Activated CD8-positive, alpha-beta T cell treated with anti-CD3 and anti-CD28 coated beads for 36 hours (primary cell): ENCODE measurements at regions not wholly inside any gene's neighbourhood (a gene's known extent, or its start where the extent isn't known, plus 50 kb on each side); places are given as distances from the start of the nearest gene placed in this dataset.

Experiments used
- ATAC-seq: fragments of 200-7000 bp; cut with Tn5 transposase; one replicate; pipeline ENCODE4 v1.10.0; 2021; ENCODE audit warnings: mild to moderate bottlenecking, moderate library complexity
- CTCF ChIA-PET: fragments of 350-600 bp; sonication (Branson Sonifier 250); formaldehyde crosslinking; loops from one replicate; lab custom pipeline; 2021; ENCODE audit warnings: antibody characterized with exemption; lab: Charles Lee
- POLR2A ChIA-PET: fragments of 350-600 bp; sonication (Branson Sonifier 250); formaldehyde crosslinking; loops from one replicate; lab custom pipeline; 2021; ENCODE audit warnings: antibody characterized with exemption; lab: Charles Lee
- DNase-seq: peaks from one replicate; pipeline ENCODE4 v3.0.0-alpha.2; 2020
- H3K27ac Mint-ChIP-seq: one replicate; pipeline ENCODE4 v1.8.0; 2021; ENCODE audit warnings: mild to moderate bottlenecking, mixed read lengths
- H3K27me3 Mint-ChIP-seq: one replicate; pipeline ENCODE4 v1.8.0; 2021; ENCODE audit warnings: mixed read lengths
- H3K36me3 Mint-ChIP-seq: one replicate; pipeline ENCODE4 v1.8.0; 2021; ENCODE audit warnings: low read depth, mixed read lengths
- H3K4me1 Mint-ChIP-seq: one replicate; pipeline ENCODE4 v1.8.0; 2021; ENCODE audit warnings: low read depth, mixed read lengths
- H3K4me3 Mint-ChIP-seq: one replicate; pipeline ENCODE4 v1.8.0; 2021; ENCODE audit warnings: mild to moderate bottlenecking, moderate library complexity, mixed read lengths
- H3K9me3 Mint-ChIP-seq: one replicate; pipeline ENCODE4 v1.8.0; 2021; ENCODE audit warnings: mixed read lengths
- intact Hi-C: fragments of 100-400 bp; cut with micrococcal nuclease; formaldehyde crosslinking; loops from one replicate; pipeline ENCODE4 v1.10.0; 2022
- TF ChIP-seq, protein P1 (sequence below): fragments of 200-600 bp; IDR thresholded peaks from one replicate; pipeline ENCODE4 v1.8.0; 2022; ENCODE audit warnings: antibody characterized with exemption, mild to moderate bottlenecking

DNA sequence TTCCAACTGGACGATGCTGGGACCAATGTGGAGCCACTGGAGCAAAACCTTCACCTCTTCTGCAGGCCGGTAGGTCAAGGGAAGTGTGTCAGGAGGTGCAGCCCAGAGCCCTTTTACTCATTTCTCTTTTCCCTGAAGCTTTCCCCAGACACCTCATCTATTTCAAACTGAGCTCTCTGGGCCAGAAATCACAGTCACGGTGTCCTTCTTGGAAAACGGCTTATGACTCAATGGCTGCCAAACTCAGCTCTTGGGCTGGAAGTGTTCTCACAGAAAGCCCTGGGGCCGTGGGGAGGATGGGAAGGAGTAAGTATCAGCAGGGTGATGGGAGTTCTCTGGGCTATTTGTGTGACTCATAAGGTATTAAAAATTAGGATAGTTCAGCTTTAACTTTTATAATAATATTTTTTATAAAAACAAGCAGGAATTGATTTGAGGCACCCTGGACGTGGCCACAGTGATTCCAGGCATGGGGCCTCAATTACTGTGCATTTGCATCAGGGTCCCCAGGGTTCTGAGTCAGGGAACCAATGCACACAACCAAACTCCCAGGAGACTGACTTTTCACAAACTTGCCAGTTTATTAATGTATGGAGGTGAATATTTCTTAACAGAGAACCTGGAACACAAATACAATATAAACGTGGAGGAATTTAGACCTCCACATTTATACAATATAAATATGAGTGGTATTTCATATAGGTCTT lies 187.4 kb upstream of the TMEM72 start:
- H3K9me3 Mint-ChIP-seq = peaks cover 2% of the 10 kb centered on the region
- H3K27me3 Mint-ChIP-seq = peaks cover 2% of the 10 kb centered on the region
- no peak for DNase-seq
- ChIA-PET POLR2A (no interaction called here), CTCF (no interaction called here)
- H3K36me3 Mint-ChIP-seq = no peaks in the 10 kb centered on the region
- intact Hi-C loops = no loop called here
- no peak overlapping the region for H3K4me3 Mint-ChIP-seq
- no peaks in the 10 kb centered on the region for H3K4me1 Mint-ChIP-seq
- H3K27ac Mint-ChIP-seq = no peak overlapping the region
- TF ChIP-seq, protein P1, sequence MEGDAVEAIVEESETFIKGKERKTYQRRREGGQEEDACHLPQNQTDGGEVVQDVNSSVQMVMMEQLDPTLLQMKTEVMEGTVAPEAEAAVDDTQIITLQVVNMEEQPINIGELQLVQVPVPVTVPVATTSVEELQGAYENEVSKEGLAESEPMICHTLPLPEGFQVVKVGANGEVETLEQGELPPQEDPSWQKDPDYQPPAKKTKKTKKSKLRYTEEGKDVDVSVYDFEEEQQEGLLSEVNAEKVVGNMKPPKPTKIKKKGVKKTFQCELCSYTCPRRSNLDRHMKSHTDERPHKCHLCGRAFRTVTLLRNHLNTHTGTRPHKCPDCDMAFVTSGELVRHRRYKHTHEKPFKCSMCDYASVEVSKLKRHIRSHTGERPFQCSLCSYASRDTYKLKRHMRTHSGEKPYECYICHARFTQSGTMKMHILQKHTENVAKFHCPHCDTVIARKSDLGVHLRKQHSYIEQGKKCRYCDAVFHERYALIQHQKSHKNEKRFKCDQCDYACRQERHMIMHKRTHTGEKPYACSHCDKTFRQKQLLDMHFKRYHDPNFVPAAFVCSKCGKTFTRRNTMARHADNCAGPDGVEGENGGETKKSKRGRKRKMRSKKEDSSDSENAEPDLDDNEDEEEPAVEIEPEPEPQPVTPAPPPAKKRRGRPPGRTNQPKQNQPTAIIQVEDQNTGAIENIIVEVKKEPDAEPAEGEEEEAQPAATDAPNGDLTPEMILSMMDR = no peak
- no peak for ATAC-seq

DNA sequence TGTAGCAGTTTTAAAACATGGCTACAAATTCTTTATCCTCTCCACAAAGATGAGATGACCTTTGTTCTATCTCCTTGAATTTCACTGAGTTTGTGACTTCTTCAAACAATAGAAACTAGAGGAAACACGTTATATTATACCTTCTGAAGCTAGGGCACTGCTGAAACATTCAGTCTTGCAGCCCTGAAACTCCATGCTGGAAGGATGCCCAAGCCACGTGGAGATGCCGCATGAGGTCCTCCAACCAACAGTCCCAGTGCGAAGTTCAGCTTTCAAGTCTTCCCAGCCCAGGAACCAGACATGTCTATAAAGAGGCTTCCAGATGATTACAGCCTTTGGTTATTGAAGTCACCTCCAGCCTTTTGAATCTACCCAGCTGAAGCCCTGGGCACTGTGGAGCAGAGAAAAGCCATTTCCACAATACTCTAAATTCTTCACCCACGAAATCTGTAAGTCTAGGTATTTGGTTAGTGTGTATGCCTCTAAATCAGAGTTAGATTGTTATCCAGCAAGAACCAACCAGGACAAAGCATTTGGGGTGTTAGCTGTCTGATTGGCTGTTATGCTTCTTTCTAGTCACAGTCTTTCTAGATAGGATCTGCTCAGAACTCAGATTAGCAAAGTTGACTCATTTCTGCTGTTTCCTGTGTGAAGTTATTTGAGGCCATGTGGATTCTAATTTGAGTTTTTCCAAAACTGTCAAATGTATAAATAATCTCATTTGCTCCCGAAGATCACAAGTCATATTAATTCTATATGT lies 186.5 kb upstream of the TMEM72 start:
- TF ChIP-seq, protein P1 = no peak
- Mint-ChIP-seq H3K27me3 (peaks cover 2% of the 10 kb centered on the region), H3K4me1 (no peaks in the 10 kb centered on the region), H3K4me3 (no peak overlapping the region), H3K27ac (no peak overlapping the region), H3K36me3 (no peaks in the 10 kb centered on the region), H3K9me3 (peaks cover 2% of the 10 kb centered on the region)
- ChIA-PET POLR2A (no interaction called here), CTCF (no interaction called here)
- DNase-seq (no peak), ATAC-seq (no peak)
- intact Hi-C loops = no loop called here

DNA sequence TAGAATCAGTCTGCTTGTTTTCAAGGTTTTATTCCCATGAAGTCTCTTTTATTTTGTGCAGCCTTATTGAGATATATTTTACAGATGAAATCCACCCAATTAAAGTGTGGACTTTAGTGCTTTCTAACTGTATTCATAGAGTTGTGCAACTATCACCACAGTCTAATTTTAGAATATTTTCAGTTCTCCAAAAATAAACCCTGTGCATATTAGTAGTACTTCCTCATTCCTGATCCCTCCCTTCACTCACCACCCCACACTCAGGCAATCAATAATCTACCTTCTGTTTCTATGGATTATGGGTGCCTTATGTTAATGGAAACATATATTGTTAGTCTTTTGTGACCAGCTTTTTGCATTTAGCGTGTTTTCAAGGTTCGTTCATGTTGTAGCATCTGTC lies 185.7 kb upstream of the TMEM72 start:
- ChIA-PET POLR2A (no interaction called here), CTCF (no interaction called here)
- ATAC-seq (no peak), DNase-seq (no peak)
- H3K27me3 Mint-ChIP-seq = peaks cover 2% of the 10 kb centered on the region
- TF ChIP-seq, protein P1 = no peak
- intact Hi-C loops = no loop called here
- H3K36me3 Mint-ChIP-seq = no peaks in the 10 kb centered on the region
- no peaks in the 10 kb centered on the region for H3K4me1 Mint-ChIP-seq
- no peak overlapping the region for H3K4me3 Mint-ChIP-seq
- H3K9me3 Mint-ChIP-seq = peaks cover 5% of the 10 kb centered on the region
- H3K27ac Mint-ChIP-seq = no peak overlapping the region

DNA sequence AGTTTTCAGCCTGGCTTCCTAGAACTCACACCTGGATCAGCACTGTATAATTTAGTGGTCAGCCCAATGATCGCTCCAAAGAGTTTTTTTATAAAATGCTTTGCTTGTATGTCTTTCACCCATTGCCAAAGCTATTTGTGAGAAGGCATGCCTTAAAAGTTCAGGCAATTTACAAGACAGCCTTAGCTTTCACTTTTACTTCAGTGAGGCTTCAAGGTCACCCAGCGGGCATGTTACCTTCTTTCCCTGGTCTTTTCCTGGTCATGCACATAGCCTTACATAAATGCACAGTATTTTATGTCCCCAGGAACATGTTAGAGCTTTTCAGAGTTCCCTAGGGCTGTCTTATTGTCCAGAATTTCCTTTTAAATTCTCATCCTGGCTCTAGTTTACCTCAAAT lies 179.9 kb upstream of the TMEM72 start:
- H3K36me3 Mint-ChIP-seq = no peaks in the 10 kb centered on the region
- POLR2A ChIA-PET = no interaction called here
- DNase-seq (no peak), ATAC-seq (no peak)
- intact Hi-C loops = no loop called here
- CTCF ChIA-PET = no interaction called here
- H3K27me3 Mint-ChIP-seq = peaks cover 5% of the 10 kb centered on the region
- TF ChIP-seq, protein P1 = no peak
- no peaks in the 10 kb centered on the region for H3K4me1 Mint-ChIP-seq
- H3K27ac Mint-ChIP-seq = no peak overlapping the region
- no peak overlapping the region for H3K4me3 Mint-ChIP-seq
- H3K9me3 Mint-ChIP-seq = peaks cover 6% of the 10 kb centered on the region
